Mesenchymal stem cell (in vitro differentiated cells and primary cell): ENCODE measurements at regions not wholly inside any gene's neighbourhood (a gene's known extent, or its start where the extent isn't known, plus 50 kb on each side); places are given as distances from the start of the nearest gene placed in this dataset.

Experiments used
- DNase-seq: peaks from one replicate; pipeline ENCODE4 v3.0.0-alpha.2; 2013
- H2AFZ ChIP-seq: one replicate; pipeline ENCODE4 v1.6.1; 2013; ENCODE audit warnings: low read depth, mild to moderate bottlenecking, control low read depth, inconsistent platforms, low read length, moderate library complexity
- H2AK5ac ChIP-seq: 2 replicates; pipeline ENCODE4 v1.6.1; 2013; ENCODE audit warnings: low read length, moderate library complexity, mild to moderate bottlenecking, inconsistent platforms; ENCODE audit not compliant: severe bottlenecking
- H2BK120ac ChIP-seq: one replicate; pipeline ENCODE4 v1.6.1; 2013; ENCODE audit warnings: low read depth, mild to moderate bottlenecking, inconsistent platforms, low read length, moderate library complexity
- H2BK12ac ChIP-seq, 2 experiments: one replicate each; pipeline ENCODE4 v1.6.1; 2013; ENCODE audit warnings: inconsistent platforms in 2 of 2, low read length in 2 of 2, mild to moderate bottlenecking in 2 of 2, moderate library complexity in 2 of 2, control low read depth in 1 of 2
- H2BK15ac ChIP-seq: one replicate; pipeline ENCODE4 v1.6.1; 2013; ENCODE audit warnings: mild to moderate bottlenecking, low read depth, inconsistent platforms; ENCODE audit not compliant: poor library complexity, severe bottlenecking
- H2BK5ac ChIP-seq: 2 replicates; pipeline ENCODE4 v1.6.1; 2013; ENCODE audit warnings: low read depth, mild to moderate bottlenecking, low read length, control low read depth, inconsistent platforms; ENCODE audit not compliant: poor library complexity, severe bottlenecking
- H3K14ac ChIP-seq, 2 experiments: one replicate each; pipeline ENCODE4 v1.6.1; 2013; ENCODE audit warnings: inconsistent platforms in 2 of 2, low read length in 2 of 2, control low read depth in 1 of 2, mild to moderate bottlenecking in 1 of 2, moderate library complexity in 1 of 2
- H3K18ac ChIP-seq, 2 experiments: one replicate each; pipeline ENCODE4 v1.6.1; 2013; ENCODE audit warnings: inconsistent platforms in 2 of 2, low read length in 2 of 2, control low read depth in 1 of 2, low read depth in 1 of 2, mild to moderate bottlenecking in 1 of 2
- H3K23ac ChIP-seq, 2 experiments: one replicate each; pipeline ENCODE4 v1.6.1; 2013; ENCODE audit warnings: inconsistent platforms in 2 of 2, low read length in 2 of 2, mild to moderate bottlenecking in 2 of 2, moderate library complexity in 2 of 2, control low read depth in 1 of 2
- H3K27ac ChIP-seq: 2 replicates; pipeline ENCODE4 v1.5.1; 2013; ENCODE audit warnings: mild to moderate bottlenecking, moderate library complexity, low read length, control low read depth, inconsistent platforms; ENCODE audit not compliant: poor library complexity, severe bottlenecking
- H3K27me3 ChIP-seq, 2 experiments: 2 replicates each; pipeline versions ENCODE4 v1.6.1 to v1.7.0; 2013; ENCODE audit warnings: low read length in 2 of 2, mild to moderate bottlenecking in 2 of 2, moderate library complexity in 2 of 2, control low read depth in 1 of 2, inconsistent platforms in 1 of 2; ENCODE audit not compliant: control insufficient read depth in 1 of 2, insufficient read depth in 1 of 2
- H3K36me3 ChIP-seq, 2 experiments: 2 replicates each; pipeline versions ENCODE4 v1.6.1 to v1.7.0; 2013; ENCODE audit warnings: low read length in 2 of 2, control low read depth in 1 of 2, inconsistent platforms in 1 of 2, low read depth in 1 of 2, mild to moderate bottlenecking in 1 of 2; ENCODE audit not compliant: insufficient read depth in 2 of 2, control insufficient read depth in 1 of 2
- H3K4ac ChIP-seq, 2 experiments: one replicate each; pipeline ENCODE4 v1.6.1; 2013; ENCODE audit warnings: inconsistent platforms in 2 of 2, low read length in 2 of 2, mild to moderate bottlenecking in 2 of 2, moderate library complexity in 2 of 2, control low read depth in 1 of 2, low read depth in 1 of 2
- H3K4me1 ChIP-seq: 2 replicates; pipeline ENCODE4 v1.6.1; 2013; ENCODE audit warnings: low read depth, low read length, control low read depth; ENCODE audit not compliant: control insufficient read depth, insufficient read depth
- H3K4me2 ChIP-seq: 2 replicates; pipeline ENCODE4 v1.6.1; 2013; ENCODE audit warnings: low read length, mild to moderate bottlenecking, inconsistent platforms; ENCODE audit not compliant: poor library complexity, severe bottlenecking
- H3K4me3 ChIP-seq, 2 experiments: 2 replicates each; pipeline versions ENCODE4 v1.5.1 to v1.7.0; 2013; ENCODE audit warnings: low read length in 2 of 2, mild to moderate bottlenecking in 2 of 2, control low read depth in 1 of 2, low read depth in 1 of 2; ENCODE audit not compliant: insufficient read depth in 1 of 2
- H3K79me1 ChIP-seq: replicated peaks from 2 replicates; pipeline ENCODE4 v1.6.1; 2013; ENCODE audit warnings: mild to moderate bottlenecking, control low read depth, low read length, inconsistent platforms; ENCODE audit not compliant: poor library complexity, severe bottlenecking
- H3K9ac ChIP-seq: 2 replicates; pipeline ENCODE4 v1.7.0; 2013; ENCODE audit warnings: mild to moderate bottlenecking, low read length, moderate library complexity
- H3K9me3 ChIP-seq: 2 replicates; pipeline ENCODE4 v1.7.0; 2013; ENCODE audit warnings: mild to moderate bottlenecking, low read length; ENCODE audit not compliant: control insufficient read depth
- H4K8ac ChIP-seq: one replicate; pipeline ENCODE4 v1.6.1; 2013; ENCODE audit warnings: inconsistent platforms, mild to moderate bottlenecking, low read length, moderate library complexity
- H4K91ac ChIP-seq: one replicate; pipeline ENCODE4 v1.6.1; 2013; ENCODE audit warnings: mild to moderate bottlenecking, low read length, inconsistent platforms
- WGBS: methylation state at CpG from one replicate; pipeline ENCODE4 v1.1.7; 2013; ENCODE audit warnings: mixed read lengths; 5-methylcytosine and 5-hydroxymethylcytosine counted together

GRCh38 chr11:44426958-44427357, 117.0 kb upstream of the ALX4 start:
- H3K9ac ChIP-seq = no peak overlapping the region
- H3K27ac ChIP-seq = no peak overlapping the region
- H3K79me1 ChIP-seq = no peaks in the 10 kb centered on the region
- no peak overlapping the region for H2BK12ac ChIP-seq
- 88% methylated on average over 11 of the region's 11 CpGs for WGBS
- no peaks in the 10 kb centered on the region for H3K4me1 ChIP-seq
- no peak overlapping the region for H3K4me3 ChIP-seq
- no peak overlapping the region for H3K18ac ChIP-seq
- no peak overlapping the region for H4K91ac ChIP-seq
- H2AFZ ChIP-seq = no peak overlapping the region
- no peak overlapping the region for H2BK5ac ChIP-seq
- no peak overlapping the region for H3K14ac ChIP-seq
- no peak overlapping the region for H3K4ac ChIP-seq
- H3K23ac ChIP-seq = no peak overlapping the region
- H2BK120ac ChIP-seq = no peak overlapping the region
- H3K9me3 ChIP-seq = no peaks in the 10 kb centered on the region
- no peak overlapping the region for H2BK15ac ChIP-seq
- H3K36me3 ChIP-seq = no peaks in the 10 kb centered on the region
- H3K27me3 ChIP-seq = peaks cover 58 to 86% of the 10 kb centered on the region in 2 experiments
- no peak for DNase-seq
- no peak overlapping the region for H4K8ac ChIP-seq
- H3K4me2 ChIP-seq = no peak overlapping the region
- H2AK5ac ChIP-seq = no peak overlapping the region

GRCh38 chr11:44427432-44427831, 117.5 kb upstream of the ALX4 start:
- H3K14ac ChIP-seq = no peak overlapping the region
- H3K4me2 ChIP-seq = no peak overlapping the region
- H3K9me3 ChIP-seq = peaks cover 4% of the 10 kb centered on the region
- H2AK5ac ChIP-seq = no peak overlapping the region
- no peak overlapping the region for H2BK12ac ChIP-seq
- no peaks in the 10 kb centered on the region for H3K79me1 ChIP-seq
- WGBS = 55% methylated on average over 8 of the region's 8 CpGs
- no peaks in the 10 kb centered on the region for H3K36me3 ChIP-seq
- no peak overlapping the region for H2BK5ac ChIP-seq
- H4K8ac ChIP-seq = no peak overlapping the region
- no peak overlapping the region for H3K9ac ChIP-seq
- no peak overlapping the region for H2AFZ ChIP-seq
- H3K18ac ChIP-seq = no peak overlapping the region
- H2BK15ac ChIP-seq = no peak overlapping the region
- no peak overlapping the region for H3K4me3 ChIP-seq
- no peak overlapping the region for H3K23ac ChIP-seq
- no peak overlapping the region for H2BK120ac ChIP-seq
- peaks cover 56 to 84% of the 10 kb centered on the region in 2 experiments for H3K27me3 ChIP-seq
- DNase-seq = no peak
- no peaks in the 10 kb centered on the region for H3K4me1 ChIP-seq
- no peak overlapping the region for H3K27ac ChIP-seq
- H4K91ac ChIP-seq = no peak overlapping the region
- H3K4ac ChIP-seq = no peak overlapping the region

GRCh38 chr11:44430140-44430539, 120.2 kb upstream of the ALX4 start:
- no peak overlapping the region for H2AK5ac ChIP-seq
- WGBS = 89% methylated on average over 1 of the region's 3 CpGs
- no peak overlapping the region for H3K18ac ChIP-seq
- H2BK12ac ChIP-seq = no peak overlapping the region
- H4K8ac ChIP-seq = no peak overlapping the region
- H3K23ac ChIP-seq = no peak overlapping the region
- no peak for DNase-seq
- H3K9ac ChIP-seq = no peak overlapping the region
- no peaks in the 10 kb centered on the region for H3K79me1 ChIP-seq
- no peaks in the 10 kb centered on the region for H3K36me3 ChIP-seq
- no peak overlapping the region for H2BK5ac ChIP-seq
- H2BK15ac ChIP-seq = no peak overlapping the region
- H3K4me3 ChIP-seq = no peak overlapping the region
- no peak overlapping the region for H2AFZ ChIP-seq
- H3K4ac ChIP-seq = no peak overlapping the region
- no peaks in the 10 kb centered on the region for H3K4me1 ChIP-seq
- no peak overlapping the region for H3K14ac ChIP-seq
- H3K9me3 ChIP-seq = peaks cover 9% of the 10 kb centered on the region
- H3K27ac ChIP-seq = no peak overlapping the region
- no peak overlapping the region for H3K4me2 ChIP-seq
- H3K27me3 ChIP-seq = peaks cover 47 to 84% of the 10 kb centered on the region in 2 experiments
- H4K91ac ChIP-seq = no peak overlapping the region
- no peak overlapping the region for H2BK120ac ChIP-seq

DNA sequence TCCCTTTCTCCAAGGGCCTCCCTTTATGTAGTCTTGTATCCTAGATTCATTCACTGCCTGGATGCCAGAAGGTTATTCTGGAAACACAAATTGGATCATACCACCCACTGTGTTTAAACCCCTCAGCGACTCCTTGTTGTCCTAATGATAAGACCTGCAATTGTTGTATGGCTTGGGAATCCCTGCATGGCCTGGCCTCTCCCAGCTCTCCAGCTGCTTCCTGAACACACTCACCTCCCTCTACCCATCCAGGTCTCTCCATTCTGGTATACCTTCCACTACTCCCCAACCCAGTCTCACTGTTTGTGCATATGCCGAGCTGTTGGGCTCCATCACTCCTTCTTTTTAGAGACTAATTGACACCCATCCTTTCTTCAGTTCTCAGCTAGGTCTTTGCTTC, 124.3 kb upstream of the ALX4 start:
- Histone ChIP-seq H2BK15ac (no peak overlapping the region), H3K27me3 (peaks cover 30 to 76% of the 10 kb centered on the region in 2 experiments), H3K4ac (no peak overlapping the region), H2AK5ac (no peak overlapping the region), H3K79me1 (no peaks in the 10 kb centered on the region), H3K4me1 (no peaks in the 10 kb centered on the region), H3K4me2 (no peak overlapping the region), H2AFZ (no peak overlapping the region), H3K9ac (no peak overlapping the region), H4K8ac (no peak overlapping the region), H4K91ac (no peak overlapping the region), H3K36me3 (no peaks in the 10 kb centered on the region), H2BK120ac (no peak overlapping the region), H2BK5ac (no peak overlapping the region), H3K14ac (no peak overlapping the region), H2BK12ac (no peak overlapping the region), H3K9me3 (peaks cover 9% of the 10 kb centered on the region), H3K23ac (no peak overlapping the region), H3K27ac (no peak overlapping the region), H3K18ac (no peak overlapping the region), H3K4me3 (no peak overlapping the region)
- DNase-seq = no peak
- 78% methylated on average over 2 of the region's 2 CpGs for WGBS
